HEK293 (cell line): ENCODE measurements at regions not wholly inside any gene's neighbourhood (a gene's known extent, or its start where the extent isn't known, plus 50 kb on each side); places are given as distances from the start of the nearest gene placed in this dataset.

Experiments used
- CTCF ChIA-PET: fragments of 350-600 bp; formaldehyde crosslinking; extraction: SDS; loops from one replicate; lab custom pipeline; 2021; ENCODE audit warnings: antibody characterized with exemption; lab: Yijun Ruan, JAX
- POLR2A ChIA-PET: fragments of 300-600 bp; formaldehyde crosslinking; extraction: SDS; loops from one replicate; lab custom pipeline; 2020; ENCODE audit warnings: antibody characterized with exemption, inconsistent platforms; lab: Yijun Ruan, JAX
- H3K27ac ChIP-seq: fragments of 200-500 bp; sonication (Bioruptor generic); 2 replicates; pipeline ENCODE4 v1.5.1; 2014; ENCODE audit warnings: low read depth, low read length, control low read depth, inconsistent platforms; ENCODE audit errors: extremely low read depth
- H3K36me3 ChIP-seq, 2 experiments: fragments of 200-500 bp in 1 of 2; sonication (Bioruptor generic) in 1 of 2; 1 replicate in 1 of 2; 2 replicates in 1 of 2; pipeline ENCODE4 v1.5.1; 2014 to 2017; ENCODE audit warnings: inconsistent platforms in 2 of 2, low read length in 2 of 2; ENCODE audit not compliant: control insufficient read depth in 2 of 2, insufficient read depth in 1 of 2
- H3K4me1 ChIP-seq: fragments of 200-500 bp; sonication (Bioruptor generic); 2 replicates; pipeline ENCODE4 v1.5.1; 2014; ENCODE audit warnings: mild to moderate bottlenecking, low read length, inconsistent platforms; ENCODE audit not compliant: control insufficient read depth, insufficient read depth
- H3K4me3 ChIP-seq: 2 replicates; pipeline ENCODE4 v1.5.1; 2011; ENCODE audit warnings: low read depth, mild to moderate bottlenecking, control low read depth, low read length, moderate library complexity
- H3K9me3 ChIP-seq: fragments of 200-500 bp; sonication (Bioruptor generic); 2 replicates; pipeline ENCODE4 v1.5.1; 2014; ENCODE audit warnings: low read depth, low read length, inconsistent platforms; ENCODE audit not compliant: control insufficient read depth, insufficient read depth
- GLI4 ChIP-seq: fragments of 450-650 bp; formaldehyde crosslinking; IDR thresholded peaks from 2 replicates; pipeline ENCODE4 v1.5.1; 2016; ENCODE audit warnings: missing biosample characterization, missing genetic modification characterization
- GLIS2 ChIP-seq: fragments of 450-650 bp; formaldehyde crosslinking; IDR thresholded peaks from 2 replicates; pipeline ENCODE4 v1.5.1; 2016; ENCODE audit warnings: missing biosample characterization, missing genetic modification characterization
- HOXC10 ChIP-seq: sonication (generic); formaldehyde crosslinking; IDR thresholded peaks from 2 replicates; pipeline ENCODE4 v1.8.1; 2023; ENCODE audit warnings: mild to moderate bottlenecking, missing genetic modification reagents
- KLF7 ChIP-seq: fragments of 450-650 bp; formaldehyde crosslinking; IDR thresholded peaks from 2 replicates; pipeline ENCODE4 v1.5.1; 2016; ENCODE audit warnings: missing biosample characterization, missing genetic modification characterization, borderline replicate concordance
- PRDM1 ChIP-seq: fragments of 450-650 bp; formaldehyde crosslinking; IDR thresholded peaks from 2 replicates; pipeline ENCODE4; 2016; ENCODE audit warnings: missing biosample characterization, missing genetic modification characterization
- RBAK ChIP-seq: fragments of 450-650 bp; formaldehyde crosslinking; IDR thresholded peaks from 2 replicates; pipeline ENCODE4 v1.5.1; 2016; ENCODE audit warnings: missing biosample characterization, missing genetic modification characterization
- SP3 ChIP-seq: fragments of 450-650 bp; formaldehyde crosslinking; IDR thresholded peaks from 2 replicates; pipeline ENCODE4 v1.5.1; 2016; ENCODE audit warnings: missing biosample characterization, missing genetic modification characterization
- WT1 ChIP-seq: fragments of 450-650 bp; formaldehyde crosslinking; IDR thresholded peaks from 2 replicates; pipeline ENCODE4 v1.5.1; 2016; ENCODE audit warnings: missing biosample characterization, missing genetic modification characterization
- ZNF146 ChIP-seq: fragments of 450-650 bp; formaldehyde crosslinking; IDR thresholded peaks from 2 replicates; pipeline ENCODE4 v1.5.1; 2016; ENCODE audit warnings: missing biosample characterization, missing genetic modification characterization
- ZNF202 ChIP-seq: fragments of 450-650 bp; formaldehyde crosslinking; IDR thresholded peaks from 2 replicates; pipeline ENCODE4 v1.5.1; 2016; ENCODE audit warnings: missing biosample characterization, missing genetic modification characterization, borderline replicate concordance
- ZNF221 ChIP-seq: fragments of 450-650 bp; formaldehyde crosslinking; IDR thresholded peaks from 2 replicates; pipeline ENCODE4 v1.5.1; 2017; ENCODE audit warnings: missing biosample characterization, missing genetic modification characterization, borderline replicate concordance
- ZNF416 ChIP-seq: fragments of 450-650 bp; formaldehyde crosslinking; IDR thresholded peaks from 2 replicates; pipeline ENCODE4 v1.5.1; 2016; ENCODE audit warnings: missing biosample characterization, missing genetic modification characterization
- ZNF423 ChIP-seq: fragments of 450-650 bp; formaldehyde crosslinking; IDR thresholded peaks from 2 replicates; pipeline ENCODE4 v1.5.1; 2016; ENCODE audit warnings: missing biosample characterization, missing genetic modification characterization
- ZNF510 ChIP-seq: fragments of 450-650 bp; formaldehyde crosslinking; IDR thresholded peaks from 2 replicates; pipeline ENCODE4 v1.5.1; 2018; ENCODE audit warnings: mild to moderate bottlenecking, missing genetic modification characterization, missing biosample characterization; ENCODE audit not compliant: insufficient replicate concordance
- ZNF585B ChIP-seq: fragments of 450-650 bp; formaldehyde crosslinking; IDR thresholded peaks from 2 replicates; pipeline ENCODE4 v1.5.1; 2016; ENCODE audit warnings: missing biosample characterization, missing genetic modification characterization
- ZNF626 ChIP-seq: fragments of 450-650 bp; sonication (Bioruptor Pico); formaldehyde crosslinking; IDR thresholded peaks from 2 replicates; pipeline ENCODE4 v1.5.1; 2018; ENCODE audit warnings: missing biosample characterization, missing genetic modification characterization, inconsistent platforms
- ZSCAN23 ChIP-seq: fragments of 450-650 bp; formaldehyde crosslinking; IDR thresholded peaks from 2 replicates; pipeline ENCODE4 v1.5.1; 2016; ENCODE audit warnings: missing biosample characterization, missing genetic modification characterization
- TF ChIP-seq, protein P1 (sequence below): fragments of 450-650 bp; formaldehyde crosslinking; IDR thresholded peaks from 2 replicates; pipeline ENCODE4 v1.5.1; 2016; ENCODE audit warnings: missing biosample characterization, missing genetic modification characterization
- TF ChIP-seq, protein P2 (sequence below): fragments of 450-650 bp; formaldehyde crosslinking; conservative IDR thresholded peaks from 2 replicates; pipeline ENCODE4 v1.5.1; 2016; ENCODE audit warnings: low read depth, missing biosample characterization, missing genetic modification characterization
- TF ChIP-seq, protein P3 (sequence below): fragments of 450-650 bp; formaldehyde crosslinking; IDR thresholded peaks from 2 replicates; pipeline ENCODE4 v1.5.1; 2017; ENCODE audit warnings: missing biosample characterization, mild to moderate bottlenecking, missing genetic modification characterization, moderate library complexity
- TF ChIP-seq, protein P4 (sequence below): fragments of 450-650 bp; formaldehyde crosslinking; IDR thresholded peaks from 2 replicates; pipeline ENCODE4 v1.5.1; 2017; ENCODE audit warnings: missing biosample characterization, missing genetic modification characterization
- TF ChIP-seq, protein P5 (sequence below): fragments of 450-650 bp; formaldehyde crosslinking; IDR thresholded peaks from 2 replicates; pipeline ENCODE4 v1.5.1; 2016; ENCODE audit warnings: missing biosample characterization, missing genetic modification characterization
- TF ChIP-seq, protein P6 (sequence below): fragments of 450-650 bp; formaldehyde crosslinking; IDR thresholded peaks from 2 replicates; pipeline ENCODE4 v1.5.1; 2016; ENCODE audit warnings: missing biosample characterization, missing genetic modification characterization, low read depth

DNA sequence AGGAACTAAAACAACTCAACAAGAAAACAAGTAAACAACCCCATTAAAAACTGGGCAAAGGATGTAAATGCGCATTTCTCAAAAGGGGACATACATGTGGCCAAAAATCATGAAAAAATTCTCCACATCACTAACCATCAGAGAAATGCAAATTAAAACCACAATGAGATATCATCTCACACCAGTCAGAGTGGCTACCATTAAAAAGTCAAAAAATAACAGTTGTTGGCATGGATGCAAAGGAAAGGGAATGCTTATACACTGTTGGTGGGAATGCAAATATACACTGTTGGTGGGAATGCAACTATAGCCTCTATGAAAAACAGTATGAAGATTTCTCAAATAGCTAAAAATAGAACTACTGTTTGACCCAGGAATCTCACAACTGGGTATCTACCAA lies 60.0 kb upstream of the LANCL2 start (continued):
- TF ChIP-seq, protein P1, sequence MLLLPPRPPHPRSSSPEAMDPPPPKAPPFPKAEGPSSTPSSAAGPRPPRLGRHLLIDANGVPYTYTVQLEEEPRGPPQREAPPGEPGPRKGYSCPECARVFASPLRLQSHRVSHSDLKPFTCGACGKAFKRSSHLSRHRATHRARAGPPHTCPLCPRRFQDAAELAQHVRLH, result no peak
- TF ChIP-seq ZNF585B (tag by site-specific recombination) (no peak), RBAK (tag by site-specific recombination) (no peak), ZNF146 (no peak)
- TF ChIP-seq, protein P2, sequence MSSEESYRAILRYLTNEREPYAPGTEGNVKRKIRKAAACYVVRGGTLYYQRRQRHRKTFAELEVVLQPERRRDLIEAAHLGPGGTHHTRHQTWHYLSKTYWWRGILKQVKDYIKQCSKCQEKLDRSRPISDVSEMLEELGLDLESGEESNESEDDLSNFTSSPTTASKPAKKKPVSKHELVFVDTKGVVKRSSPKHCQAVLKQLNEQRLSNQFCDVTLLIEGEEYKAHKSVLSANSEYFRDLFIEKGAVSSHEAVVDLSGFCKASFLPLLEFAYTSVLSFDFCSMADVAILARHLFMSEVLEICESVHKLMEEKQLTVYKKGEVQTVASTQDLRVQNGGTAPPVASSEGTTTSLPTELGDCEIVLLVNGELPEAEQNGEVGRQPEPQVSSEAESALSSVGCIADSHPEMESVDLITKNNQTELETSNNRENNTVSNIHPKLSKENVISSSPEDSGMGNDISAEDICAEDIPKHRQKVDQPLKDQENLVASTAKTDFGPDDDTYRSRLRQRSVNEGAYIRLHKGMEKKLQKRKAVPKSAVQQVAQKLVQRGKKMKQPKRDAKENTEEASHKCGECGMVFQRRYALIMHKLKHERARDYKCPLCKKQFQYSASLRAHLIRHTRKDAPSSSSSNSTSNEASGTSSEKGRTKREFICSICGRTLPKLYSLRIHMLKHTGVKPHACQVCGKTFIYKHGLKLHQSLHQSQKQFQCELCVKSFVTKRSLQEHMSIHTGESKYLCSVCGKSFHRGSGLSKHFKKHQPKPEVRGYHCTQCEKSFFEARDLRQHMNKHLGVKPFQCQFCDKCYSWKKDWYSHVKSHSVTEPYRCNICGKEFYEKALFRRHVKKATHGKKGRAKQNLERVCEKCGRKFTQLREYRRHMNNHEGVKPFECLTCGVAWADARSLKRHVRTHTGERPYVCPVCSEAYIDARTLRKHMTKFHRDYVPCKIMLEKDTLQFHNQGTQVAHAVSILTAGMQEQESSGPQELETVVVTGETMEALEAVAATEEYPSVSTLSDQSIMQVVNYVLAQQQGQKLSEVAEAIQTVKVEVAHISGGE, result no peak
- TF ChIP-seq, protein P3, sequence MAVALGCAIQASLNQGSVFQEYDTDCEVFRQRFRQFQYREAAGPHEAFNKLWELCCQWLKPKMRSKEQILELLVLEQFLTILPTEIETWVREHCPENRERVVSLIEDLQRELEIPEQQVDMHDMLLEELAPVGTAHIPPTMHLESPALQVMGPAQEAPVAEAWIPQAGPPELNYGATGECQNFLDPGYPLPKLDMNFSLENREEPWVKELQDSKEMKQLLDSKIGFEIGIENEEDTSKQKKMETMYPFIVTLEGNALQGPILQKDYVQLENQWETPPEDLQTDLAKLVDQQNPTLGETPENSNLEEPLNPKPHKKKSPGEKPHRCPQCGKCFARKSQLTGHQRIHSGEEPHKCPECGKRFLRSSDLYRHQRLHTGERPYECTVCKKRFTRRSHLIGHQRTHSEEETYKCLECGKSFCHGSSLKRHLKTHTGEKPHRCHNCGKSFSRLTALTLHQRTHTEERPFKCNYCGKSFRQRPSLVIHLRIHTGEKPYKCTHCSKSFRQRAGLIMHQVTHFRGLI (tag by site-specific recombination), result no peak
- TF ChIP-seq, protein P4, sequence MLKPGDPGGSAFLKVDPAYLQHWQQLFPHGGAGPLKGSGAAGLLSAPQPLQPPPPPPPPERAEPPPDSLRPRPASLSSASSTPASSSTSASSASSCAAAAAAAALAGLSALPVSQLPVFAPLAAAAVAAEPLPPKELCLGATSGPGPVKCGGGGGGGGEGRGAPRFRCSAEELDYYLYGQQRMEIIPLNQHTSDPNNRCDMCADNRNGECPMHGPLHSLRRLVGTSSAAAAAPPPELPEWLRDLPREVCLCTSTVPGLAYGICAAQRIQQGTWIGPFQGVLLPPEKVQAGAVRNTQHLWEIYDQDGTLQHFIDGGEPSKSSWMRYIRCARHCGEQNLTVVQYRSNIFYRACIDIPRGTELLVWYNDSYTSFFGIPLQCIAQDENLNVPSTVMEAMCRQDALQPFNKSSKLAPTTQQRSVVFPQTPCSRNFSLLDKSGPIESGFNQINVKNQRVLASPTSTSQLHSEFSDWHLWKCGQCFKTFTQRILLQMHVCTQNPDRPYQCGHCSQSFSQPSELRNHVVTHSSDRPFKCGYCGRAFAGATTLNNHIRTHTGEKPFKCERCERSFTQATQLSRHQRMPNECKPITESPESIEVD, result no peak

DNA sequence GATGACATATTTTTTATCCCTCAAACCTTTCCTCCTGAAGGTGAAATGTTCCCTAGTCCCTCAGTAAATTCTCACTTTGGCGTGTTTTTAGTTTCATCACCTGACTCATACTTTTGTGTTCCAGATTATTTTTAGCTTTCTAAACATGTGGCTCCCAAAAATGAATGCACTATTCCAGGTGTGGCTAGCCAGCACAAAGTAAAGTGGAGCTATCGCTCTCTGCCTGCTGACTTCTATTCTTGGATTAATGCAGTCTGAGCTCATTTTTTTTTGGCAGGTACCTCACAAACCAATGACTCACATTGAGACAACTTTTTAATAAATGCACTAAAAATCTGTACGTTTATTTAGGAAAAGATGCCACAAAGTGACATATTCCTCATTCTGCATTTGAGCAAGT lies 58.8 kb upstream of the LANCL2 start:
- no peaks in the 10 kb centered on the region for H3K9me3 ChIP-seq
- no peak overlapping the region for H3K27ac ChIP-seq
- H3K36me3 ChIP-seq, result no peaks in the 10 kb centered on the region
- H3K4me3 ChIP-seq, result no peak overlapping the region
- TF ChIP-seq, protein P5, sequence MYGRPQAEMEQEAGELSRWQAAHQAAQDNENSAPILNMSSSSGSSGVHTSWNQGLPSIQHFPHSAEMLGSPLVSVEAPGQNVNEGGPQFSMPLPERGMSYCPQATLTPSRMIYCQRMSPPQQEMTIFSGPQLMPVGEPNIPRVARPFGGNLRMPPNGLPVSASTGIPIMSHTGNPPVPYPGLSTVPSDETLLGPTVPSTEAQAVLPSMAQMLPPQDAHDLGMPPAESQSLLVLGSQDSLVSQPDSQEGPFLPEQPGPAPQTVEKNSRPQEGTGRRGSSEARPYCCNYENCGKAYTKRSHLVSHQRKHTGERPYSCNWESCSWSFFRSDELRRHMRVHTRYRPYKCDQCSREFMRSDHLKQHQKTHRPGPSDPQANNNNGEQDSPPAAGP (tag by site-specific recombination), result no peak
- TF ChIP-seq WT1 (tag by site-specific recombination), result no peak
- TF ChIP-seq GLIS2 (tag by site-specific recombination), result no peak
- TF ChIP-seq ZNF416, result no peak
- no peak for TF ChIP-seq KLF7 (tag by site-specific recombination)
- no peak for TF ChIP-seq RBAK (tag by site-specific recombination)
- H3K4me1 ChIP-seq, result no peaks in the 10 kb centered on the region
- ChIA-PET POLR2A (no interaction called here), CTCF (interaction anchor here (0.6 to 1.3 kb wide), 2 partner anchors 28 to 280 kb away, joined by 3 to 5 read pairs; no protein-coding TSS in a partner anchor)

DNA sequence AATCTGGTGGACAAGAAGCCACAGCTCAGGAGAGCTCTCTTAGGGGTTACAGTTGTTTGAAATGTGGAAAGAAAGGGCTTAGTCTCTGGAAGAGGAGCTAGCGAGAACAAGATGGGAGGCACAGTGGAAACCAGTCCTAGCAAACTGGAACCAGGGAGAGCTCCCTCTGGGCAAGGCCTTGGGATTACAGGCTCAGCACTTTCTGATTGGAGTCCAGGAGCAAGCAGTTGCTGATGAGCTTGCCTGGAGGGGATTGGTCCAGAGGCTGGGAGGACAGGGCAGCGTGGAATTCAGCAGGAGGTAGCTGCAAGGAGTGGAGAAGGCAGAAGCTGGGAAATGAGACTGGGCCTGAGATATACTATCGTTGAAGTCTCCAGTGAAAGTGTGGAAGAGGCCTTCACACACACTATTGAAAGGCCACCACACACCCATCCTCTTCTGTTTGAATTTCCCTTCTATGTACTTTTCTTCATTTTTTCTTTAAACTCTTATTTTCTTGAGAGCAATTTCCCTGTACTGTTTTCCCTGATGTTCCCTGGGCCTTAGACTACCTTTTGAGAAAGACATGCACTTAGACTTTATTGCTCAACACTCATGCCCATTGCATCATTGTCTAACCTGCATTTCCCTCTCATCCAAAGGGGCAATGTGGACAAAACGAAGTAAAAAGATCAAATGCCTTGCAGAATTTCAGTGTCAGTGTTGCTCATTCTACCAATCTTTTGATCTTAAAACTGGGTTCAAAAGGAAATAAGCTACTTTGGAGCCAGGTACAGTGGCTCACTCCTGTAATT lies 57.8 kb upstream of the LANCL2 start:
- CTCF ChIA-PET, result interaction anchor here (0.7 to 0.9 kb wide), 2 partner anchors 28 to 51 kb away, joined by 3 read pairs; no protein-coding TSS in a partner anchor
- Histone ChIP-seq H3K4me3 (no peak overlapping the region), H3K9me3 (no peaks in the 10 kb centered on the region), H3K36me3 (no peaks in the 10 kb centered on the region), H3K27ac (no peak overlapping the region), H3K4me1 (no peaks in the 10 kb centered on the region)
- POLR2A ChIA-PET, result no interaction called here
- TF ChIP-seq ZSCAN23, result no peak
- TF ChIP-seq, protein P6, sequence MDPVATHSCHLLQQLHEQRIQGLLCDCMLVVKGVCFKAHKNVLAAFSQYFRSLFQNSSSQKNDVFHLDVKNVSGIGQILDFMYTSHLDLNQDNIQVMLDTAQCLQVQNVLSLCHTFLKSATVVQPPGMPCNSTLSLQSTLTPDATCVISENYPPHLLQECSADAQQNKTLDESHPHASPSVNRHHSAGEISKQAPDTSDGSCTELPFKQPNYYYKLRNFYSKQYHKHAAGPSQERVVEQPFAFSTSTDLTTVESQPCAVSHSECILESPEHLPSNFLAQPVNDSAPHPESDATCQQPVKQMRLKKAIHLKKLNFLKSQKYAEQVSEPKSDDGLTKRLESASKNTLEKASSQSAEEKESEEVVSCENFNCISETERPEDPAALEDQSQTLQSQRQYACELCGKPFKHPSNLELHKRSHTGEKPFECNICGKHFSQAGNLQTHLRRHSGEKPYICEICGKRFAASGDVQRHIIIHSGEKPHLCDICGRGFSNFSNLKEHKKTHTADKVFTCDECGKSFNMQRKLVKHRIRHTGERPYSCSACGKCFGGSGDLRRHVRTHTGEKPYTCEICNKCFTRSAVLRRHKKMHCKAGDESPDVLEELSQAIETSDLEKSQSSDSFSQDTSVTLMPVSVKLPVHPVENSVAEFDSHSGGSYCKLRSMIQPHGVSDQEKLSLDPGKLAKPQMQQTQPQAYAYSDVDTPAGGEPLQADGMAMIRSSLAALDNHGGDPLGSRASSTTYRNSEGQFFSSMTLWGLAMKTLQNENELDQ (tag by site-specific recombination), result no peak
- TF ChIP-seq HOXC10 (CRISPR knock-in tag), result no peak
- no peak for TF ChIP-seq PRDM1 (tag by site-specific recombination)
- TF ChIP-seq SP3 (tag by site-specific recombination), result no peak
- TF ChIP-seq ZNF510, result no peak
- no peak for TF ChIP-seq GLI4 (tag by site-specific recombination)
- TF ChIP-seq ZNF202 (tag by site-specific recombination), result no peak
- no peak for TF ChIP-seq ZNF423 (tag by site-specific recombination)
- no peak for TF ChIP-seq ZNF626 (tag by site-specific recombination)
- no peak for TF ChIP-seq ZNF221 (tag by site-specific recombination)
